ENCODE measurements at regions not wholly inside any gene's neighbourhood (a gene's known extent, or its start where the extent isn't known, plus 50 kb on each side); places are given as distances from the start of the nearest gene placed in this dataset.

DNA sequence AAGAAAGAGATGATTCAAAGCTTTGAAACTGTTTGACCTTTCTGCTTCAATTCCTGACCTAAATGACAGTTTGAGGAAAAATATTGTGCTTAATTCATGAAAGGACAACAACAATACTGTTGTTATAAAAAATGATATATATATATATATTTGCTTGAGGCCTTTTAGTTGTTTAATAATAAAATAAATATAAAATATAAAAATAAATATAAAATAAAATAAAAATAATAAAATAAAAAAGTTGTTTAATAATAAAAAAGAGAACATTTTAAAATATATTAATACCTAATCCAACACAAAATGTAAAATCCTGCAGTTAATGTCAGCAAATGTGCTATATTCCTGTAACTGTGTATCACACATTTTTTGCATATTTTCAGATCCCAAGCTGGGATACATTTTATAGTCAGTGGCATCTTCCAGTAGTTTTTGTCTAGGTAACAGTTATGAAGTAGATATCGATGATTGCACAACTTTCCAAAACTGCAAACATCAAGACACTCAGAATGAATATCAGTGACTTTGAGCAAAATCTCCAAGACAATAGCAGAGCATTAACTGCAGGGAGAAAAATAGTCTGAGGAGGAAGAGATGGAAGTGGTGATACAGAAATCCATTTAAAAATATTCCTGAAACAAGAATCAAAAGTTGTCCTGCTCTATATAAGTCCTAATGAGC, 375.5 kb upstream of the KLHL1 start:
- TF ChIP-seq, protein P1, sequence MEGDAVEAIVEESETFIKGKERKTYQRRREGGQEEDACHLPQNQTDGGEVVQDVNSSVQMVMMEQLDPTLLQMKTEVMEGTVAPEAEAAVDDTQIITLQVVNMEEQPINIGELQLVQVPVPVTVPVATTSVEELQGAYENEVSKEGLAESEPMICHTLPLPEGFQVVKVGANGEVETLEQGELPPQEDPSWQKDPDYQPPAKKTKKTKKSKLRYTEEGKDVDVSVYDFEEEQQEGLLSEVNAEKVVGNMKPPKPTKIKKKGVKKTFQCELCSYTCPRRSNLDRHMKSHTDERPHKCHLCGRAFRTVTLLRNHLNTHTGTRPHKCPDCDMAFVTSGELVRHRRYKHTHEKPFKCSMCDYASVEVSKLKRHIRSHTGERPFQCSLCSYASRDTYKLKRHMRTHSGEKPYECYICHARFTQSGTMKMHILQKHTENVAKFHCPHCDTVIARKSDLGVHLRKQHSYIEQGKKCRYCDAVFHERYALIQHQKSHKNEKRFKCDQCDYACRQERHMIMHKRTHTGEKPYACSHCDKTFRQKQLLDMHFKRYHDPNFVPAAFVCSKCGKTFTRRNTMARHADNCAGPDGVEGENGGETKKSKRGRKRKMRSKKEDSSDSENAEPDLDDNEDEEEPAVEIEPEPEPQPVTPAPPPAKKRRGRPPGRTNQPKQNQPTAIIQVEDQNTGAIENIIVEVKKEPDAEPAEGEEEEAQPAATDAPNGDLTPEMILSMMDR (conservative IDR thresholded peaks at IDR 0.05) = no peak
- TF ChIP-seq EZH2 (IDR thresholded peaks at IDR 0.05; ENCODE audit: low read depth) = no peak

All from PC-9 (cell line).